HG02885 (cell line): ENCODE measurements at regions not wholly inside any gene's neighbourhood (a gene's known extent, or its start where the extent isn't known, plus 50 kb on each side); places are given as distances from the start of the nearest gene placed in this dataset.
"Not testable (repeated sequence)": the region's sequence is repeated elsewhere in the genome, so short reads cannot be mapped to it uniquely, and the experiment has no call there.

ENCODE experiments used
- ATAC-seq: cut with Tn5 transposase; IDR thresholded peaks from one replicate; pipeline ENCODE4 v1.9.1; 2021; ENCODE audit warnings: mild to moderate bottlenecking; ENCODE audit not compliant: unreplicated experiment, poor library complexity

DNA sequence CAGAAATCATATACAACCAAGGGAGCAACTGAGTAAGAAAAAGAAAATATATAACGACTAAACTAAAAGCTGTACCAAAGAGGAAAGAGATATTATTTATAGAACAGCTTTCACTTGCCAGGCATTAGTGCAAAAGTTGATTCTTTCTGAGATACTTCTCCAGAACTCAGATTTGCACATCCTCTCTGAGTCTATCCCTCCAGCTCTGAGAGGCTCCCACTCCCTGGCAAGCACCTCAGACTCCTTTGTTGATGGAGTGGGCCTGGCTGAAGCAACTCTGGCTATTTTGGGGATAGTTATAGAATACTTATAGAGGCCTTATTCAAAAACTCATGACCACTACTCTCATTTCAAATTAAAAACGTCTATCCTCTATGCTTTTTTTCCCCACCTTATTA lies 501.6 kb upstream of the TNP1 start:
- no peak for ATAC-seq

DNA sequence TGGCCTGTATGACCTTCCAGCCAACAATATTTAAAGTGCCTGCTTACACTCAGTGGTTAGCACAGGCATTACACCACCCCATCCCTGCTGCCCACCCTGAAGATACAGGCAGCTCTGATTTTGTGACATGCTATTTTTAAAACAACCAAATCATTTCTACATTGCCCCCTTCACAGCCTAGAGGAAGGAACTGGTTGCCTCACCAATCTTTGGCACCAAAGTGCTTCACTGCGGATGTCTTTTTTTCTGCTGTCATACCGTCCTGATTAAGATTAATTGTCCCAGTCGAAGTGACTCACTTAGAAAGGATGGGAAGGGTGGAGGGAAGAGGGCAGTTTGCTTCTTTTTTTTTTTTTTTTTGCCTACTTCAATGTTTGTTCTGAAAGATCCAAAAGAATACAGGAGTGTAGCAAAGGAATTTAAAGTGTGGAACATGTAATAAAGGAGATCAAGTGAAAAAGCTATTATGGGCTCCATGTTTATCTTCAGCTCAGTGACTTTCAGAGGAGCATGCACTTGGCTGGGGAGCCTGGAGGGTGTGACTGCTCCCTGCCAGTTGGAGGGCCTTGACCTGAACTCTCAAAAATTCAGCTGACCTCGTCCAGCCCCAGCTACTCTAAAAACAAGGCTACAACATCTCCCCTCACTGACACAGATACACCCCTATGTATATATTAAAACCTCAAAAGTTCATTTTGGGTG lies 501.1 kb upstream of the TNP1 start:
- ATAC-seq = no peak

DNA sequence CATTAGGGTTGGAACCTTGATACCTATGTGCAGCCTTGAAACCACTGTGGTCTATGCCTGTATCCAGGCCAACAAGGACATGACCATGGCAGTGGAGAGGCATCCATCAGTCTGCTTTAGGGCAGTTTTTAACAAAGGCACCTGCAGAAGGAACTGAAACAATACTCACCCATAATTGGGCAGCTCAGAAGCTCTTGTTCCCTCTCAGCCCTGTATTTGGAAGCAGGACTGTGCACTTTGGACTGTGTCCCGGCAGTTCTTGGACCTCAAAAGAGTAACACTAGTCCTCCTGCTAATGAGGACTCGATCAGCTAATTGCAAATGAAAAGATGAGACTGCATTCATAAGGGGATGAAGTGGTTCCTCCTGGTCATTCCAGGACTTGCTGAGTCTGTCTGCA lies 500.2 kb upstream of the TNP1 start:
- no peak for ATAC-seq

DNA sequence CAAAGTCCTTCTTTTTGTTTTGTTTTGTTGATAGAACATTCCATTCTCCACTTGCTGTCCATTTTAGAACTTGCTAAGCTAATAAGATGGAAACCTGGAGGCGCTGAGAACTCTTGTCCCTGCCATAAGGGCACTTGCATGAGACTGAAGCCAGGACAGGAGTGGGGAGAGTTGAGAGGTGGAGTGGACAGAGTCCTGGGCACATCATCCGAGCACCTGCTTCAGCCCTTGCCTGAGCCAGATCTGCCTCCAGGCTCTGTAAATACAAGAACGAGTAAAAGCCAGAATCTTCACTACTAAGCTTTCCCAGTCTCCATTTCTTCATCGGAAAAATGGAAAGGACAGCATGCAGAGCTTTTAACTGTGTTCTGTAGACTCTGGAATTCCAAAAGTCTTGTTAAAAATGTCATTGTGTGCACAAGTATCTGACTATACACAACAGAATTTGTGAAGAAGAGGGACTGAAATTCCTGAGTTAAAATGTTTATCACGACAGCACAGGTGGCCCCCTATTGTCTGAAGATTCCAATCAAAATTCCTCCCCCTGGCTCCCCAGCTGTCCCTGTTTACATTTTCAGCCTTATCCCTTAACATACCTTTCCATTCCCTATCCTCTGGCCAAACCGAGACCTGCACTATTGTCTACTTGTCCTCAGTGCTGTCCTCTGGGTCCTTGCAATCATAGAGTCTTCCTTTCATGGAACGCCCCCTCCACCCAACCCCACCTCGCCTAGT lies 498.2 kb upstream of the TNP1 start:
- ATAC-seq = no peak

DNA sequence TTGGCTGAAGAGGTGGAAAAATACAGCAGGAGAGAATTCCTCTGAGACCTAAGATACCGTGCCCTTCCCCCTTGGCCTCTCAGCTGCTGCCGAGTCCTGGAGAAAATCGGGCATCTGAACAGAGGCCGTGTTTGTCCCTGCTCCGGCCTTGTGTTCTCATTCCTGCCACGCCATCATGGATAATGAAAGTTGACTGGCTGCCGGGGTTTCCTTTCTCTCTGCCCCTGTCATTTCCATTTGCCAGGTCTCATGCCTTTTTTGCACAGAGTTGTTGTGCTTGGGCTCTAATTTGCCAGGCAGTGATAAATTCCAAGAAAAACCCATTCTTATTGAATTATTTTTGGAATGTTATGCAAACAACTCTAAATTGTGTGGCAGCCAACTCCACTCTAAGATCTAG lies 496.9 kb upstream of the TNP1 start:
- no peak for ATAC-seq

DNA sequence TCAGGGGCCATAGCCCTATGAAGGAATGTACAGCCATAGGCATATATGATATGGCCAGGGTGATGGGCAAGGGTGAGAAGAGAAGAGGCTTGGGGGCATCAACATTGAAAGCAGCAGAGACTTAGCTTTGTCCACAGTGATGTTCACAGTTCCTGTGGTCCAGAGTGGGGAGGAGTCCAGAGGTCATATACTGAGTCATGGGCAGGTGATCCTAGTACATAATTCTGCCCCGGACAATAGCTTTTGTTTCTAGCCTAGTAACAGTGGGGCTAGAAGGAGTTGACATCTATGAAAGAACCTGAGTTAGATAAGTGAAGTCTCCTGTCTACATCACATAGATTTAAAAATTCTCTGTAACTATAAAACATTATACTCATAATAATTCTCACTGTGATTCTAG lies 496.3 kb upstream of the TNP1 start:
- no peak for ATAC-seq

DNA sequence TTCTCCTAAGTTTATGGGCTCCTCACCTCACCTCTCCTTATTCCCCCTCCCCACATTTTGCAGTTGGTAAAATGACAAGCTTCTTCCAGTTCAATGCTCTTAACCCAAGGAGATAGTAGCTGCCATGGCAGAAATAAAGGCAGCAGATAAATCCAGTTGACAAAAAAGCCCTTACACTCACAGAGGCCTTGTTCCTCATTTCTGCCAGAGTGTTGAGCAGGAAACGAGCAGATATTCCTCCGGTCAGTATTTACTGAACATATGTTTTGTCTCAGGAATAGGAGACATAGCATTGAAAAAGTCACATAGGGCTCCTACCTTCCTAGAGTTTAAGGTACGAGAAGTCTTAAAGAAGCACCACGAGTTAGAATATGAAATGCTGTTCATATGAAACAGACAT lies 493.7 kb upstream of the TNP1 start:
- ATAC-seq = no peak

DNA sequence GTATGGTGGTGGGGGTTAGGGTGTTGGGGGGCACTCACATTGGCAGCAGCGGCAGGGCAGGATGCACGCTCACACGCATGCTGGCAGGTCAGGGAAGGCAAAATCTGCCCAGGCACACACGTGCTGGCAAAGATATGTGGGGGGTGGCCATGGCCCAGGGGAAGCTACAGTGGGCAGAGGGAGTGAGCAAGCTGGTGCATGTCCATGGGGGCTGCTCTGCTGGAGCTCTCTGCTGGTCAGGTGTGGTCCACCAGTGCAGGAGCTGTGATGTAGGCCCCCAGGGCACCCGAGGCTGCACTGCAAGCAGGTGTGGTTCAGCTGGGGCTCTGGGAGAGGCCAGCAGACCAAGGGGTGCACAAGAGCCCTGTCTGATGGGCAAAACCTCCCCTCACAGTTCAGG lies 491.5 kb upstream of the TNP1 start:
- ATAC-seq = no peak

DNA sequence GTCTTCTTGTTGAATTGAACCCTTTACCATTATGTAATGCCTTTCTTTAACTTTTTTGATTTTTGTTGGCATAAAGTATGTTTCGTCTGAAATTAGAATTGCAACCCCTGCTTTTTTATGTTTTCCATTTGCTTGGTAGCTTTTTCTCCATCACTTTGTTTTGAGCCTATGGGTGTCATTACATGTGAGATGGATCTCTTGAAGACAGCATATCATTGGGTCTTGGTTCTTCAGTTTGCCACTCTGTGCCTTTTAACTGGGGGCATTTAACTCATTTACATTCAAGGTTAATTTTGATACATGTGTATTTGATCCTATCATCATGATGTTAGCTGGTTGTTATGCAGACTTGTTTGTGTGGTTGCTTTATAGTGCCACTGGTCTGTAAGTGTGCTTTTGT lies 489.4 kb upstream of the TNP1 start:
- no peak for ATAC-seq

DNA sequence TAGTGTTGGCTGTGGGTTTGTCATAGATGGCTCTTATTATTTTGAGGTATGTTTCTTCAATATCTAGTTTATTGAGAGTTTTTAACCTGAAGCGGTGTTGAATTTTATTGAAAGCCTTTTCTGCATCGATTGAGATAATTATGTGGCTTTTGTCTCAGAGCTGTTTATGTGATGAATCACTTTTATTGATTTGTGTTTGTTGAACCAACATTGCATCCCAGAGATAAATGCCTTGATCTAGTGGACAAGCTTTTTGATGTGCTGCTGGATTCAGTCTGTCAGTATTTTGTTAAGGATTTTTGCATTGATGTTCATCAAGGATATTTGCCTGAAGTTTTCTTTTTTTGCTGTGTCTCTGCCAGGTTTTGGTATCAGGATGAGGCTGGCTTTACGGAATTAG lies 487.8 kb upstream of the TNP1 start:
- not testable (repeated sequence) for ATAC-seq

DNA sequence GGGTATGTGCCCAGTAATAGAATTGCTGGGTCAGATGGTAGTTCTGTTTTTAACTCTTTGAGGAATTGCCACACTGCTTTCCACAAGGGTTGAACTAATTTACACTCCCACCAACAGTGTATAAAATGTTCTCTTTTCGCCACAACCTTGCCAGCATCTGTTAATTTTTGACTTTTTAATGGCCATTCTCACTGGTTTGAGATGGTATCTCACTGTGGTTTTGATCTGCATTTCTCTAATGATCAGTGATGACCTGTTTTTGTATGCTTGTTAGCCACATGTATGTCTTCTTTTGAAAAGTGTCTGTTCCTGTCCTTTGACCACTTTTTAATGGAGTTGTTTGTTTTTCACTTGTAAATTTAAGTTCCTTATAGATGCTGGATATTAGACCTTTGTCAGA lies 486.2 kb upstream of the TNP1 start:
- ATAC-seq = not testable (repeated sequence)

DNA sequence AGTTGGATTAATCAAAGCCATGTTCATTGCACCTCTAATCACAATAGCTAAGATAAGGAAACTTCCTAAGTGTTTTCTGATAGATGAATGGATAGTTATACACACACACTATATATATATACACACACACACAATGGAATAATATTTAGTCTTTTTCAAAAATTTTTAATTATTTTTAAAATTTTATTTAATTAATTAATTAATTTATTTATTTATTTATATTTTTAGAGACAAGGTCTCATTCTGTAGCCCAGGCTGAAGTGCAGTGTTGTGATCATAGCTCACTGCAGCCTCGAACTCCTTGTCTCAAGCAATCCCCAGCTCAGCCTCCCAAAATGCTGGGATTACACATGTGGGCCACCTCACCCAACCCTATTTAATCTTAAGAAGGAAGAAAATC lies 481.0 kb upstream of the TNP1 start:
- no peak for ATAC-seq

DNA sequence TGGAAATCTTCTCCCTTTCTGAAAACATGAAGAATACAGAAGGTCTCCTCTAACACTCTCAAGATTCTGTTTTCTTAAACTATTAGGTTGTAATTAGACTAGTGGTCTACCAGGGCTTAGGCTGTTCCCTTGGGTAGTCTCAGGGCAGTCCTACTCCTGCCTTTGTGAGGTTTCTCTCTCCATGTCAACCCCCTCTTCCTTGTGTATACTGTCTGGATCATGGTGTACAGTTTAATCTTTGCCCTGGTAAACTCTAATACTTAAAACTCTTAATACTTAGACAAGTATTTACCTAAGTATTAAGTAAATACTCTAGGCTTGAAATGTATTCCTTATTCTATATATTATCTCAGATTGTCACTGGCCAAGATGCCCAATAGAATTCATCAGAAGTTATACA lies 480.3 kb upstream of the TNP1 start:
- ATAC-seq = no peak

DNA sequence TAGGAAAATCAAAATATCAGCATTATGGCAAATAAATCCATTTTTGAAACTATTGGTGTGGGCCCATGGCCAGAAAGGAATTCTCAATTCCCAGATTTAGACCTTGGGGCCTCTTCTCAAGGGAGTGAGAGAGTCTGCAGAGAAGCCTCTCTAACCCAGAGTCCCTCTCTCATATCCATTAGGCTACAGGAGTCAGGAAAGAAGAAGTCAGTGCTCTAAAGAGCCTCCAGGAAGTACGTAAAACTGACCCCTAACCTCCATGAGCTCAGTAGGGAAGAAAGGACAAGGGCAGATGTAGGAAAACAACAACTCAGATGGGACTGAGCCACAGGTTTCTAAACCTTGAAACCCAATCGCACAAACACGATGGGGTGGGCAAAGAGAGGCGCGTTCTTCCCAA lies 479.9 kb upstream of the TNP1 start:
- ATAC-seq = no peak

DNA sequence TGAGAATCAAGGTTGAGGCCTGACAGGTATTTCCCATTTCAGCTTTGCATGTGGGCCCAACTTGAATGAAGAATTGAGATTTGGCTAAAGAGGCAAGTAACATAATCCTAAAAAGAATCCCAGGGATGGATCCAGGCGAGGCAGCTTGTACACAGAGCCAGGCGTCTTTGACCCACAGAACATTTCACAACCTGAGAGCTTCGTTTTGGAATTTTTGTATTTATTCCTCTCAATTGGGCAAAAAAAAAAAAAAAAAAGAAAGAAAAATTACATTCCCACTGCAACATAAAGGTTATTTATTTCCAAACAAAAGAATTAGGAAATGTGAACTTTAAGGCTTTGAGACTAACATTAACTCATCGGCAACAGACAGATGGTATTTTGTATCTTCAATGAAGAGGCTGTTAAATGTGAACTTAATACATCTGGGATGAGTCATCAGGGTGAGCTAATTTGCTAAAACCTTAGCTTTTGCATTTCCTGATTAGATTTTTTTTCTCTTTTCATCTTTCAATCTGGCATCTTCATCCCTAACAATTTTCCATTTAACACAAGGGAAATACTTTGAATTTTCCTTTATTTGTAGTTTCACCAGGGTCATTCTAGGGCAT lies 478.5 kb upstream of the TNP1 start:
- no peak for ATAC-seq

DNA sequence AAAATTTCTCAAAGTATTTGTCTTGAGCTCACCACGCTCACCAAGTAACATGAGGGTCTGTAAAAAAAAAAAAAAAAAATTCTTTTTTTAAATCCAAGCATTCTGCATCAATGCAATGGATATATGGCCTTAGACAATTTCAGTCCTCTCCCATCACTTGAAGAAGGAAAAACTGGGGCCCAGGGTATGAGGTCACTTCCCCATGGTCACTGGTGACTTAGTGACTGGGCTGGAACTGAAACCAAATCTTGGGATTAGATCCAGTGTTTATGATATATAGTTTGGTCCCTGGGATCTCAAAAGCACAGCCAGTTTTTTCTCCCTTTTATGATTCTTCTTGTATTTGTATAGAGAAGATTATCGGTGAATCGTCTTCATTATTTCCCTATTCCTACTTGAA lies 477.9 kb upstream of the TNP1 start:
- ATAC-seq = no peak

DNA sequence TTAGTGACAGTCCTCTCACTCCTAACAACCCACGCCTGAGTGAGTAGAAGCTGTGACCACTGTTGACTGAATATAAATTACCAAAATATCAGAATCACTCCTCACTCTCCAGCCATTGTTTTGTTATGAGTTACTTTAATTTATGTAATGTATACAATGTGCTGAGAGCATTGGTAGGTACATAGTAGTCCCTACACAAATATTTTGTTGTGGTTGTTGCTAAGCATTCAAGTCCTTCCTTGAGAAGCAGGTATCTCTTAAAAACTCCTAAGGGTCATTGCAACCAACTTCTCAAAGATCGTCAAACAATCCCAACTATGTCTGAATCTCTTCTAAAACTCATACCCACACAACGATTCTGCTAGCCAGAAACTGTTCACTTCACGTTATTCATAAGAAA lies 476.8 kb upstream of the TNP1 start:
- no peak for ATAC-seq

DNA sequence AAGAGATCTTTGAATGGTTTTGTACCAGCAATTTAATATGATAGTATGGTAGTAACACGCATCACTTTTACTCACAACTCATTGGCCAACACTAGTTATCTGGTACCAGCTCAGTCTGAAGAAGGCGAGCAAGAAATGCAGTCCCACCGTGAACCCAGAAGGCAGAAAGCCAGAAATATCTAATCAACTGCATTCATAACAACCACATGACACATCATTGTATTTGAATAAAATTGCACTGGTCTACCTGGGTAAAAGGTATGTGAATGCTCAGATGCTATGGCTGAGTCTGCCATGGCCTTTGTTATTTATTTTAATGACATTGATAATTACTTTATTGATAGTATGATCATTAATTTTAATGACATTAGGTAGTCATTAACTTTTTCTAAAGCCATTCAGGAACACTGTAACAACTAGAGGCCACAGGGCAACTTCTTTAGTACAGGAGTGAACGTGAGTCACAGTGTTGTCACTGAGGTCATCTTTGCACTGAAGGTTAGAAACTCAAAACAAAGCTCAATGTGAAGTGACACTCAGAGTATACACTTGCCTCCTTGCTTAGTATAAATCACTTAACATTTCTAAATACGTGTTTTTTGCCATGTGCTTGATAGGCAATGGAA lies 475.6 kb upstream of the TNP1 start:
- no peak for ATAC-seq

DNA sequence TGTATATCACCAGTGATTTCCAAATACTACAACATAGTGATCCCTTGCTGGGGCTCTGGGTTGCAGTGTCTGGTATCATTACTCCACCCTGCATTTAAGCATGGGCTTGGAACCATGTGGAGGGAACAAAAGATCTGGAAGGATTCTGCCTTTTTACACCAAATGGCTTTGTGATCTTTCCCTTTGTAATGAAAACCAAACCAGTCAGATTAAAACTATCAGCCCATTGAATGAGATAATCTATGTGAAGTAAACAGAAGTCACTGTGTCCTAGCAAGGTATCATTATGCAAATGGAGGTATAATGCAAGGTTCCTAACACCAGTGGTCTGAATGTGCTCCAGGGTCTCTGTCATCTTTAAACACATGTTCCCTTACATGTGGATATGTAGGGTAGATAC lies 474.7 kb upstream of the TNP1 start:
- no peak for ATAC-seq

DNA sequence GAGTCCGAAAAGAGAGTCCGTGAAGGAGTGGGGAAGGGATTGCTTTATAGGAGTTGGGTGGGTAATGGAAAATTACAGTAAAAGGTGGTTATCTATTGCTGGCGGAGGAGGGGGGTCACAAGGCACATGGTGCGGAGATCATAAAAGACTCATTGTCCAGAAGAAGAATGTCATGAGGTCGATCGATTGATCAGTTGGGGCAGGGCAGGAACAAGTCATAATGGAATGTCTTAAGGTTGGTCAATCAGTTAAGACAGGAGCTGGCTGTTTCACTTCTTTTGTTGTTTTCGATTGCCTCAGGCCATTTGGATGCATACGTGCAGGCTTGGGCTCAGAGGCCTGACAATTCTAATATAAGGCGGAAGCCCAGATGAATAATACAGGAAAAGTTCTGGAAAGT lies 473.0 kb upstream of the TNP1 start:
- no peak for ATAC-seq

DNA sequence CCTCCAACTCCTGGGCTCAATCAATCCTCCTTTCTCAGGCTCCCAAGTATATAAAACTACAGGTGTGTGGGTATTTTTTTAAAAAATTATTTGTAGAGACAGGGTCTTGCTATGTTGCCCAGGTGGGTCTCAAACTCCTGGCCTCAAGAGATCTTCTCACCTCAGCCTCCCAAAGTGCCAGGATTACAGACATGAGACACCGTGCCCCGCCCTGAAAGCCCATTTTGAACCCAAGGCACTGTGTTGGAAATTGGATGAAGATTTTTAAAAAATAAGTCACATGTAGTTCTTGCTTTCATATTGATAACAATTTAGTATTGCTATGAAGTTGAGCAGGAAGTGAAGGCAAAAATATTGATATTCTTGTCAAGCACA lies 472.5 kb upstream of the TNP1 start:
- ATAC-seq = no peak
